HCT116 (cell line): ENCODE measurements at regions not wholly inside any gene's neighbourhood (a gene's known extent, or its start where the extent isn't known, plus 50 kb on each side); places are given as distances from the start of the nearest gene placed in this dataset.

ENCODE experiments used
- ATAC-seq: fragments of 200-7000 bp; cut with Tn5 transposase; 2 replicates; pipeline ENCODE4 v1.9.1; 2020; ENCODE audit warnings: mild to moderate bottlenecking, moderate library complexity
- BruUV-seq: library from RNA; stranded (reverse); fragments of 400-500 nt; replicated peaks from 2 replicates; lab custom pipeline; 2021; lab: Mats Ljungman, UMichigan
- CTCF ChIA-PET: fragments of 300-600 bp; sonication (Branson Sonifier 250); formaldehyde crosslinking; loops from one replicate; lab custom pipeline; 2021; ENCODE audit warnings: antibody characterized with exemption; lab: Charles Lee
- POLR2A ChIA-PET: fragments of 300-600, 350-600 bp; sonication (Branson Sonifier 250); formaldehyde crosslinking; loops from one replicate; lab custom pipeline; 2021; ENCODE audit warnings: antibody characterized with exemption; lab: Charles Lee
- RAD21 ChIA-PET, 2 experiments: fragments of 300-600 bp; sonication (Branson Sonifier 250); formaldehyde crosslinking; loops; one replicate each; lab custom pipeline; 2023; ENCODE audit warnings: low total read pairs in 2 of 2; ENCODE audit not compliant: uncharacterized antibody in 2 of 2, unreplicated experiment in 2 of 2, low non-redundant PET in 1 of 2; lab: Charles Lee
- DNase-seq: peaks from one replicate; pipeline ENCODE4 v3.0.0-alpha.2; 2010; ENCODE audit warnings: low read depth, low spot score
- H2AFZ ChIP-seq: fragments of 200-600 bp; shearing (Covaris generic), sonication (generic); 2 replicates; pipeline ENCODE4 v1.6.1; 2017; ENCODE audit warnings: low read depth, mixed run types, mixed read lengths, antibody characterized with exemption, low read length; ENCODE audit not compliant: poor library complexity, severe bottlenecking
- H3K27ac ChIP-seq: 2 replicates; pipeline ENCODE4 v1.5.1; 2012; ENCODE audit warnings: low read depth, low read length
- H3K27me3 ChIP-seq: fragments of 200-600 bp; sonication (generic); 2 replicates; pipeline ENCODE4 v1.6.1; 2016; ENCODE audit warnings: mixed run types, low read length, mixed read lengths; ENCODE audit not compliant: insufficient read depth
- H3K36me3 ChIP-seq, 2 experiments: fragments of 200-500 bp in 1 of 2; fragments of 200-600 bp in 1 of 2; sonication (Bioruptor generic) in 1 of 2; sonication (generic) in 1 of 2; 2 replicates each; pipeline versions ENCODE4 v1.5.1 to v1.6.1; 2014 to 2016; ENCODE audit warnings: low read length in 2 of 2, inconsistent platforms in 1 of 2, mixed read lengths in 1 of 2, mixed run types in 1 of 2; ENCODE audit not compliant: insufficient read depth in 2 of 2, control insufficient read depth in 1 of 2
- H3K4me1 ChIP-seq, 2 experiments: fragments of 200-600 bp in 1 of 2; sonication (generic) in 1 of 2; 2 replicates each; pipeline versions ENCODE4 v1.5.1 to v1.6.1; 2012 to 2017; ENCODE audit warnings: low read length in 2 of 2, inconsistent platforms in 1 of 2, mild to moderate bottlenecking in 1 of 2, mixed read lengths in 1 of 2, mixed run types in 1 of 2, moderate library complexity in 1 of 2; ENCODE audit not compliant: insufficient read depth in 2 of 2, control insufficient read depth in 1 of 2
- H3K4me2 ChIP-seq: fragments of 200-600 bp; sonication (generic); 2 replicates; pipeline ENCODE4 v1.6.1; 2017; ENCODE audit warnings: mixed run types, low read length, mixed read lengths
- H3K4me3 ChIP-seq, 2 experiments: fragments of 200-600 bp in 1 of 2; sonication (generic) in 1 of 2; replicated peaks in 1 of 2; 2 replicates each; pipeline ENCODE4 v1.5.1; 2011 to 2016; ENCODE audit warnings: low read length in 2 of 2, control low read depth in 1 of 2, low read depth in 1 of 2, mild to moderate bottlenecking in 1 of 2, mixed read lengths in 1 of 2, mixed run types in 1 of 2
- H3K79me2 ChIP-seq: fragments of 200-600 bp; sonication (generic); 2 replicates; pipeline ENCODE4 v1.6.1; 2017; ENCODE audit warnings: mild to moderate bottlenecking, mixed run types, low read length, moderate library complexity, mixed read lengths; ENCODE audit not compliant: insufficient read depth
- H3K9ac ChIP-seq: fragments of 200-600 bp; sonication (generic); 2 replicates; pipeline ENCODE4 v1.6.1; 2016; ENCODE audit warnings: low read length, mixed read lengths
- H3K9me2 ChIP-seq: fragments of 200-600 bp; sonication (generic), shearing (Covaris generic); 2 replicates; pipeline ENCODE4 v1.6.1; 2017; ENCODE audit warnings: mixed run types, mild to moderate bottlenecking, moderate library complexity; ENCODE audit not compliant: insufficient read depth
- H3K9me3 ChIP-seq, 2 experiments: fragments of 200-500 bp in 1 of 2; fragments of 200-600 bp in 1 of 2; sonication (Bioruptor generic) in 1 of 2; sonication (generic) in 1 of 2; 2 replicates each; pipeline ENCODE4 v1.6.1; 2014 to 2017; ENCODE audit warnings: low read length in 2 of 2, mixed read lengths in 2 of 2, inconsistent platforms in 1 of 2, low read depth in 1 of 2, mild to moderate bottlenecking in 1 of 2, mixed run types in 1 of 2, moderate library complexity in 1 of 2; ENCODE audit not compliant: control insufficient read depth in 1 of 2, insufficient read depth in 1 of 2
- H4K20me1 ChIP-seq: fragments of 200-600 bp; sonication (generic), shearing (Covaris generic); 2 replicates; pipeline ENCODE4 v1.6.1; 2017; ENCODE audit warnings: mixed run types, mild to moderate bottlenecking, moderate library complexity; ENCODE audit not compliant: insufficient read depth
- CTCF ChIP-seq, 3 experiments: fragments of 200-600 bp in 1 of 3; sonication (generic) in 1 of 3; IDR thresholded peaks in 2 of 3; conservative IDR thresholded peaks in 1 of 3; 2 replicates each; pipeline ENCODE4 v1.5.1; 2012 to 2017; ENCODE audit warnings: low read depth in 2 of 3, low read length in 2 of 3, antibody characterized with exemption in 1 of 3, borderline replicate concordance in 1 of 3, control low read depth in 1 of 3, mild to moderate bottlenecking in 1 of 3, mixed read lengths in 1 of 3, mixed run types in 1 of 3, moderate library complexity in 1 of 3; ENCODE audit not compliant: insufficient read depth in 1 of 3
- EZH2 ChIP-seq: fragments of 200-600 bp; sonication (generic); IDR thresholded peaks from 2 replicates; pipeline ENCODE4 v1.6.1; 2017; ENCODE audit warnings: antibody characterized with exemption, mixed run types
- YY1 ChIP-seq: IDR thresholded peaks from 2 replicates; pipeline ENCODE4 v1.6.1; 2011; ENCODE audit warnings: low read length, low read depth, moderate library complexity, mild to moderate bottlenecking; ENCODE audit not compliant: insufficient replicate concordance; ENCODE audit errors: extremely low read depth
- ZFX ChIP-seq: fragments of 450-650 bp; IDR thresholded peaks from 2 replicates; pipeline ENCODE4 v1.6.1; 2017
- intact Hi-C: fragments of 100-400 bp; cut with micrococcal nuclease; formaldehyde crosslinking; loops from 2 replicates; pipeline ENCODE4 v1.10.0; 2022
- TF ChIP-seq, protein P1 (sequence below): IDR thresholded peaks from 2 replicates; pipeline ENCODE4 v1.6.1; 2011; ENCODE audit warnings: mild to moderate bottlenecking, low read length, moderate library complexity; ENCODE audit not compliant: insufficient replicate concordance; ENCODE audit errors: extremely low read depth

GRCh38 chrX:43456063-43456462 is 200.0 kb upstream of the MAOA start:
- ATAC-seq (no peak), DNase-seq (no peak)
- H3K36me3 ChIP-seq, result no peaks in the 10 kb centered on the region
- H3K4me1 ChIP-seq, result no peaks in the 10 kb centered on the region
- H2AFZ ChIP-seq, result no peak overlapping the region
- no peak overlapping the region for H3K9ac ChIP-seq
- H3K4me3 ChIP-seq, result no peak overlapping the region
- BruUV-seq, result no TSS peak
- intact Hi-C loops, result no loop called here
- RAD21 ChIA-PET, result no interaction called here
- CTCF ChIA-PET, result no interaction called here
- H4K20me1 ChIP-seq, result no peaks in the 10 kb centered on the region
- no peak overlapping the region for H3K4me2 ChIP-seq
- H3K9me3 ChIP-seq, result no peaks in the 10 kb centered on the region; a peak in 1 of 4 replicates
- no peaks in the 10 kb centered on the region for H3K9me2 ChIP-seq
- POLR2A ChIA-PET, result no interaction called here
- TF ChIP-seq EZH2 (no peak), ZFX (no peak), YY1 (no peak), CTCF (IDR thresholded peaks at IDR 0.05 in 2 of 3, conservative IDR thresholded peaks at IDR 0.05 in 1 of 3; ENCODE audit: borderline replicate concordance in 1 of 3, insufficient read depth in 1 of 3, low read depth in 2 of 3, low read length in 2 of 3) (no peak)
- TF ChIP-seq, protein P1, sequence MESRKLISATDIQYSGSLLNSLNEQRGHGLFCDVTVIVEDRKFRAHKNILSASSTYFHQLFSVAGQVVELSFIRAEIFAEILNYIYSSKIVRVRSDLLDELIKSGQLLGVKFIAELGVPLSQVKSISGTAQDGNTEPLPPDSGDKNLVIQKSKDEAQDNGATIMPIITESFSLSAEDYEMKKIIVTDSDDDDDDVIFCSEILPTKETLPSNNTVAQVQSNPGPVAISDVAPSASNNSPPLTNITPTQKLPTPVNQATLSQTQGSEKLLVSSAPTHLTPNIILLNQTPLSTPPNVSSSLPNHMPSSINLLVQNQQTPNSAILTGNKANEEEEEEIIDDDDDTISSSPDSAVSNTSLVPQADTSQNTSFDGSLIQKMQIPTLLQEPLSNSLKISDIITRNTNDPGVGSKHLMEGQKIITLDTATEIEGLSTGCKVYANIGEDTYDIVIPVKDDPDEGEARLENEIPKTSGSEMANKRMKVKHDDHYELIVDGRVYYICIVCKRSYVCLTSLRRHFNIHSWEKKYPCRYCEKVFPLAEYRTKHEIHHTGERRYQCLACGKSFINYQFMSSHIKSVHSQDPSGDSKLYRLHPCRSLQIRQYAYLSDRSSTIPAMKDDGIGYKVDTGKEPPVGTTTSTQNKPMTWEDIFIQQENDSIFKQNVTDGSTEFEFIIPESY, result no peak
- no peaks in the 10 kb centered on the region for H3K79me2 ChIP-seq
- H3K27ac ChIP-seq, result no peak overlapping the region
- H3K27me3 ChIP-seq, result no peaks in the 10 kb centered on the region
